NCI-H526 treated with DMSO at 0.1 percent for 48 hours (cell line): ENCODE measurements at regions not wholly inside any gene's neighbourhood (a gene's known extent, or its start where the extent isn't known, plus 50 kb on each side); places are given as distances from the start of the nearest gene placed in this dataset.
"Not testable (repeated sequence)": the region's sequence is repeated elsewhere in the genome, so short reads cannot be mapped to it uniquely, and the experiment has no call there.

Experiments
- DNase-seq: peaks from one replicate; lab custom pipeline; 2025; lab: John Stamatoyannopoulos, UW

- DNase-seq, result not testable (repeated sequence)
These were observed 84.2 kb upstream of the ADORA2B start for GRCh38 chr17:15860774-15861173.

- not testable (repeated sequence) for DNase-seq
These were observed 80.9 kb upstream of the ADORA2B start for GRCh38 chr17:15864061-15864460.

- DNase-seq, result not testable (repeated sequence)
These were observed 80.5 kb upstream of the ADORA2B start for GRCh38 chr17:15864472-15864871.

- DNase-seq, result not testable (repeated sequence)
These were observed 78.9 kb upstream of the ADORA2B start for GRCh38 chr17:15866015-15866414.

- DNase-seq, result not testable (repeated sequence)
These were observed 77.6 kb upstream of the ADORA2B start for GRCh38 chr17:15867331-15867730.

GRCh38 chr17:15869868-15870267, 75.1 kb upstream of the ADORA2B start:
- not testable (repeated sequence) for DNase-seq

GRCh38 chr17:15872677-15873076, 72.3 kb upstream of the ADORA2B start:
- not testable (repeated sequence) for DNase-seq

- DNase-seq, result not testable (repeated sequence)
These were observed 66.9 kb upstream of the ADORA2B start for GRCh38 chr17:15877882-15878500.

GRCh38 chr17:15882058-15882720, 62.7 kb upstream of the ADORA2B start:
- no peak for DNase-seq

- no peak for DNase-seq
These were observed 62.2 kb upstream of the ADORA2B start for GRCh38 chr17:15882777-15883176.

- DNase-seq, result no peak
These were observed 61.3 kb upstream of the ADORA2B start for GRCh38 chr17:15883617-15884111.

GRCh38 chr17:15884731-15885130, 60.2 kb upstream of the ADORA2B start:
- DNase-seq, result no peak

- DNase-seq, result no peak
These were observed 59.2 kb upstream of the ADORA2B start for GRCh38 chr17:15885770-15886169.

GRCh38 chr17:15886221-15886620, 58.7 kb upstream of the ADORA2B start:
- no peak for DNase-seq

- DNase-seq, result no peak
These were observed 58.1 kb upstream of the ADORA2B start for GRCh38 chr17:15886804-15887203.

GRCh38 chr17:15888436-15888835, 56.5 kb upstream of the ADORA2B start:
- DNase-seq, result no peak

GRCh38 chr17:15890279-15890892, 54.5 kb upstream of the ADORA2B start:
- no peak for DNase-seq

GRCh38 chr17:15891318-15891717, 53.6 kb upstream of the ADORA2B start:
- no peak for DNase-seq

- no peak for DNase-seq
These were observed 52.7 kb upstream of the ADORA2B start for GRCh38 chr17:15892244-15892643.

GRCh38 chr17:15892731-15893657, 51.9 kb upstream of the ADORA2B start:
- no peak for DNase-seq

- no peak for DNase-seq
These were observed 51.3 kb upstream of the ADORA2B start for GRCh38 chr17:15893658-15894024.

GRCh38 chr17:15894258-15894657, 50.7 kb upstream of the ADORA2B start:
- DNase-seq, result no peak
